HepG2 (cell line): ENCODE measurements at regions not wholly inside any gene's neighbourhood (a gene's known extent, or its start where the extent isn't known, plus 50 kb on each side); places are given as distances from the start of the nearest gene placed in this dataset.

Experiments
- ATAC-seq: fragments of 200-7000 bp; cut with Tn5 transposase; 3 replicates; pipeline ENCODE4 v1.9.1; 2020; ENCODE audit warnings: mild to moderate bottlenecking, moderate library complexity
- BruUV-seq: library from RNA; stranded (reverse); fragments of 400-500 nt; replicated peaks from 2 replicates; lab custom pipeline; 2021; lab: Mats Ljungman, UMichigan
- CTCF ChIA-PET: fragments of 300-600 bp; formaldehyde crosslinking; extraction: SDS; loops from one replicate; lab custom pipeline; 2021; ENCODE audit warnings: low total read pairs, inconsistent platforms, low intra/inter-chr PET ratio; lab: Yijun Ruan, JAX
- POLR2A ChIA-PET: fragments of 350-600 bp; sonication (Branson Sonifier 250); formaldehyde crosslinking; loops from one replicate; lab custom pipeline; 2020; ENCODE audit warnings: antibody characterized with exemption, inconsistent platforms; lab: Yijun Ruan, JAX
- DNase-seq: peaks from one replicate; pipeline ENCODE4 v3.0.0-alpha.2; 2015; ENCODE audit warnings: low spot score
- FAIRE-seq: peaks from 3 replicates; lab custom pipeline; 2011; peaks lifted over from hg19 to GRCh38; lab: Jason Lieb, UNC
- H2AFZ ChIP-seq: one replicate; pipeline ENCODE4 v1.6.1; 2011; ENCODE audit warnings: low read length, inconsistent platforms
- H3K27ac ChIP-seq: fragments of 300-600 bp; 3 replicates; pipeline ENCODE4 v1.8.0; 2011; ENCODE audit warnings: mixed run types, mild to moderate bottlenecking, mixed read lengths, low read length, inconsistent platforms; ENCODE audit not compliant: insufficient read depth; ENCODE audit errors: extremely low read length
- H3K27me3 ChIP-seq, 2 experiments: fragments of 200-600 bp in 1 of 2; 2 replicates in 1 of 2; 3 replicates in 1 of 2; pipeline versions ENCODE4 v1.6.0 to v1.8.0; 2011; ENCODE audit warnings: low read length in 2 of 2, mild to moderate bottlenecking in 2 of 2, moderate library complexity in 2 of 2, inconsistent platforms in 1 of 2; ENCODE audit not compliant: insufficient read depth in 2 of 2, control insufficient read depth in 1 of 2
- H3K36me3 ChIP-seq, 2 experiments: fragments of 200-600 bp in 1 of 2; replicated peaks in 1 of 2; 2 replicates in 1 of 2; 3 replicates in 1 of 2; pipeline versions ENCODE4 v1.5.1 to v1.8.0; 2011; ENCODE audit warnings: low read length in 2 of 2, inconsistent platforms in 1 of 2; ENCODE audit not compliant: insufficient read depth in 2 of 2, control insufficient read depth in 1 of 2
- H3K4me1 ChIP-seq: 2 replicates; pipeline ENCODE4 v1.5.1; 2012; ENCODE audit warnings: low read length, inconsistent platforms; ENCODE audit not compliant: insufficient read depth
- H3K4me2 ChIP-seq: 2 replicates; pipeline ENCODE4 v1.6.0; 2011; ENCODE audit warnings: low read depth, low read length, inconsistent platforms
- H3K4me3 ChIP-seq, 3 experiments: fragments of 200-600 bp in 1 of 3; sonication (generic), shearing (Covaris generic) in 1 of 3; replicated peaks in 1 of 3; 2 replicates each; pipeline ENCODE4 v1.5.1; 2011 to 2016; ENCODE audit warnings: low read length in 3 of 3, inconsistent platforms in 2 of 3, low read depth in 2 of 3, mild to moderate bottlenecking in 2 of 3, control low read depth in 1 of 3, mixed read lengths in 1 of 3; ENCODE audit not compliant: insufficient read depth in 1 of 3
- H3K79me2 ChIP-seq: one replicate; pipeline ENCODE4 v1.6.1; 2011; ENCODE audit warnings: low read length, inconsistent platforms; ENCODE audit not compliant: insufficient read depth
- H3K9ac ChIP-seq: 2 replicates; pipeline ENCODE4 v1.6.0; 2011; ENCODE audit warnings: mild to moderate bottlenecking, low read depth, low read length, inconsistent platforms; ENCODE audit not compliant: insufficient read depth
- H3K9me3 ChIP-seq: 2 replicates; pipeline ENCODE4 v1.5.1; 2012; ENCODE audit warnings: mild to moderate bottlenecking, low read length
- H4K20me1 ChIP-seq: 2 replicates; pipeline ENCODE4 v1.6.0; 2011; ENCODE audit warnings: inconsistent platforms, mild to moderate bottlenecking, low read length, moderate library complexity; ENCODE audit not compliant: insufficient read depth
- FIP1L1 ChIP-seq: fragments of 200-400 bp; formaldehyde crosslinking; IDR thresholded peaks from 2 replicates; pipeline ENCODE4 v1.6.1; 2018; ENCODE audit warnings: low read depth, mild to moderate bottlenecking, low read length, moderate library complexity, borderline replicate concordance; ENCODE audit not compliant: insufficient read depth
- SP5 ChIP-seq: IDR thresholded peaks from 2 replicates; pipeline ENCODE4 v1.6.1; 2016; ENCODE audit warnings: low read depth, borderline replicate concordance
- U2AF2 ChIP-seq: fragments of 200-400 bp; formaldehyde crosslinking; IDR thresholded peaks from 2 replicates; pipeline ENCODE4 v1.6.1; 2017; ENCODE audit warnings: low read depth, mild to moderate bottlenecking, low read length
- ZNF136 ChIP-seq: sonication (generic); formaldehyde crosslinking; IDR thresholded peaks from 2 replicates; pipeline ENCODE4 v1.8.1; 2022; ENCODE audit warnings: low read depth, mild to moderate bottlenecking, moderate library complexity, missing genetic modification reagents
- ZNF256 ChIP-seq: sonication (generic); formaldehyde crosslinking; conservative IDR thresholded peaks from 2 replicates; pipeline ENCODE4 v1.4.0; 2020; ENCODE audit warnings: missing genetic modification reagents
- ZNF260 ChIP-seq: sonication (generic); formaldehyde crosslinking; IDR thresholded peaks from 2 replicates; pipeline ENCODE4 v1.4.0; 2020; ENCODE audit warnings: missing genetic modification reagents, low read depth, mild to moderate bottlenecking, borderline replicate concordance
- WGBS: methylation state at CpG from one replicate; pipeline ENCODE4 v1.1.6; 2017; ENCODE audit warnings: low lambda C conversion rate; 5-methylcytosine and 5-hydroxymethylcytosine counted together
- in situ Hi-C: cut with HindIII; loops from 2 replicates; pipeline ENCODE4 v1.10.0; 2017; ENCODE audit warnings: low pct_unique_long_range_greater_than_20kb; ENCODE audit not compliant: extremely low pct_ligation_motif_present
- intact Hi-C: fragments of 100-400 bp; cut with micrococcal nuclease; formaldehyde crosslinking; loops from one replicate; pipeline ENCODE4 v1.10.0; 2022; ENCODE audit not compliant: unreplicated experiment
- TF ChIP-seq, protein P1 (sequence below): fragments of 450-650 bp; IDR thresholded peaks from 2 replicates; pipeline ENCODE4 v1.6.1; 2017
- TF ChIP-seq, protein P2 (sequence below): sonication (generic); formaldehyde crosslinking; IDR thresholded peaks from 2 replicates; pipeline ENCODE4 v1.8.0; 2022; ENCODE audit warnings: mild to moderate bottlenecking, missing genetic modification reagents; ENCODE audit not compliant: insufficient replicate concordance

DNA sequence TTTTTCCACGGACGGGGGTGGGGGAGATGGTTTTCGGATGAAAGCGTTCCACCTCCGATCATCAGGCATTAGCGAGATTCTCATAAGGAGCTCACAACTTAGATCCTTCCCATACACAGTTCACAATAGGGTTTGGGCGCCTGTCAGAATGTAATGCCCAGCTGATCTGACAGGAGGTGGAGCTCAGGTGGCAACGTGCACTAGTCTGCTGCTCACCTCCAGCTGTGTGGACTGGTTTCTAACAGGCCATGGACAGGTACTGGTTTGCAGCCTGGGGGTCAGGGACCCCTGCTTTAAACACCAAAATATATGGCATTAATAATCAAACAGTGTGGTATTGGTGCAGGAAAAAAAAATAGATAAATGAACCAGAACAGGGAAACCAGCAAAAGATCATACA is 157.5 kb upstream of the NLRP1 start (continued):
- no peak for TF ChIP-seq FIP1L1
- TF ChIP-seq, protein P1, sequence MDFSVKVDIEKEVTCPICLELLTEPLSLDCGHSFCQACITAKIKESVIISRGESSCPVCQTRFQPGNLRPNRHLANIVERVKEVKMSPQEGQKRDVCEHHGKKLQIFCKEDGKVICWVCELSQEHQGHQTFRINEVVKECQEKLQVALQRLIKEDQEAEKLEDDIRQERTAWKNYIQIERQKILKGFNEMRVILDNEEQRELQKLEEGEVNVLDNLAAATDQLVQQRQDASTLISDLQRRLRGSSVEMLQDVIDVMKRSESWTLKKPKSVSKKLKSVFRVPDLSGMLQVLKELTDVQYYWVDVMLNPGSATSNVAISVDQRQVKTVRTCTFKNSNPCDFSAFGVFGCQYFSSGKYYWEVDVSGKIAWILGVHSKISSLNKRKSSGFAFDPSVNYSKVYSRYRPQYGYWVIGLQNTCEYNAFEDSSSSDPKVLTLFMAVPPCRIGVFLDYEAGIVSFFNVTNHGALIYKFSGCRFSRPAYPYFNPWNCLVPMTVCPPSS = no peak
- TF ChIP-seq, protein P2, sequence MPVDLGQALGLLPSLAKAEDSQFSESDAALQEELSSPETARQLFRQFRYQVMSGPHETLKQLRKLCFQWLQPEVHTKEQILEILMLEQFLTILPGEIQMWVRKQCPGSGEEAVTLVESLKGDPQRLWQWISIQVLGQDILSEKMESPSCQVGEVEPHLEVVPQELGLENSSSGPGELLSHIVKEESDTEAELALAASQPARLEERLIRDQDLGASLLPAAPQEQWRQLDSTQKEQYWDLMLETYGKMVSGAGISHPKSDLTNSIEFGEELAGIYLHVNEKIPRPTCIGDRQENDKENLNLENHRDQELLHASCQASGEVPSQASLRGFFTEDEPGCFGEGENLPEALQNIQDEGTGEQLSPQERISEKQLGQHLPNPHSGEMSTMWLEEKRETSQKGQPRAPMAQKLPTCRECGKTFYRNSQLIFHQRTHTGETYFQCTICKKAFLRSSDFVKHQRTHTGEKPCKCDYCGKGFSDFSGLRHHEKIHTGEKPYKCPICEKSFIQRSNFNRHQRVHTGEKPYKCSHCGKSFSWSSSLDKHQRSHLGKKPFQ (CRISPR knock-in tag) = no peak

DNA sequence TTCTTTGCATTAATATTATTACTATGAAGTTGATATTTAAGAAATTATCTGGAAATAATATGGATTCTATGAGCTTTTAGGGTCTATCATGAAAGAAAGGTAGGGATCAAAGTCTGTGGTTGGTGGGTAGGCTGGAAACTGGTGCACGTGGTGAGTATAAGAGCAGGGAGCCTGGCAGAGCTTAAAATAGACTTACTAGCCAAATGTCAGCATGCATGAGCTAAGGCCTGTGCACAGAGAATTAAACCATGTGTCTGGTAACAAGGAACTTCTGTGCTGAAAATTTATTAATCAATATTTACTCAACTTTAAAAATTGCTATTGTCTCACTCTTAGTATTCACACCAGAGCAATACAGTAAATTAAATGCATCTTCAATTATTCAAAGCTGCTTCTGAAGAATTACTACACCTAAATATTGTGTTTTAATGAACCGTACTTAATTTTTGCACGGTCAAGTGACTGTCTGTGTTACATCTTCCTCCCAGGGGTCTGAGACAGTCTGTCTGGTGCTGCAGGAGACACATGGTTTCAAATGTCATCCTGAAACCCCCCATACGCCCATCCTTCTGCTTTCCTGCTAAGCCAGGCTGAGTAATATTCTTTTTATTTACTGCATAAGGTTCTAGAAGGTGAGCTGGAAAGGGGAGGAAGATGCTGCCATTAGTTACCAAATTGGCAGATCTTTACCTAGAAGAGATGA is 161.0 kb upstream of the NLRP1 start:
- Histone ChIP-seq H3K79me2 (no peaks in the 10 kb centered on the region), H3K9ac (no peak overlapping the region), H3K27me3 (no peaks in the 10 kb centered on the region), H3K4me3 (no peak overlapping the region), H3K27ac (no peak overlapping the region), H3K36me3 (no peaks in the 10 kb centered on the region), H3K9me3 (no peaks in the 10 kb centered on the region), H3K4me1 (no peaks in the 10 kb centered on the region), H2AFZ (no peak overlapping the region), H3K4me2 (no peak overlapping the region), H4K20me1 (no peaks in the 10 kb centered on the region)
- POLR2A ChIA-PET = no interaction called here
- no TSS peak for BruUV-seq
- in situ Hi-C loops (no loop called here), intact Hi-C loops (no loop called here)
- TF ChIP-seq ZNF136 (CRISPR knock-in tag) = no peak
- no peak for TF ChIP-seq ZNF256 (CRISPR knock-in tag)
- no peak for TF ChIP-seq ZNF260 (CRISPR knock-in tag)
- TF ChIP-seq SP5 (CRISPR knock-in tag) = no peak
- TF ChIP-seq U2AF2 = no peak
- no peak for ATAC-seq
- FAIRE-seq = no peak
- 44% methylated on average over 4 of the region's 4 CpGs for WGBS
- CTCF ChIA-PET = no interaction called here
- DNase-seq = no peak
